ENCODE measurements at regions not wholly inside any gene's neighbourhood (a gene's known extent, or its start where the extent isn't known, plus 50 kb on each side); places are given as distances from the start of the nearest gene placed in this dataset.

DNA sequence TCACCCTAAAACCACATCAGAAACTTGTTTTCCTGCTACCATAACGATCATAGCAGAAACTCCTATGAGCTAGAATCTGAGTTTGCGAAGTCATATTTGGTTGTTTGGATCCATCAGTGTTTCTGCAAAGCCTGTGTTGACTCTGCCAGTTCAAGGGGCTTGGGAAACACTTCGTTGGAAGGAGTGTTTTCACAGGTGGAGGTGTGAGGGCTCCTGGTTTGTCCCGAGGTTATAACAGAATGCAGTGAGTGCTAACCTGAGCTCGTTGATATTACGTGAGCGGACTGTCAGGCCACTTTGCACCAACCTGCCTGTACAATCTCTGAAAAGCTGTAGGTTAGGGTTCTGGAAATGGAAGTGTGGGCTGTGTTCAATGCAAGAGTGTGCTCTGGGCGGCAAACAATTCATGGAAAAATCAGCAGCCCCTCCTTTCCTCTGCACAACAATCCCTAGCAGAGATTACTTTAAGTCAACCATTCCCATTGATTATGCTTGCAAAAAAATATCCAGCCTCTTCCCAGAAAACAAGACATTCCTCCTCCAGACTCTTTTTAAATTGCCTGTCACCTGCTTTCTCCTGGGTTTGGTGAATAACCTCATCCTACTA lies 622.0 kb downstream of the TYW1 start:
- DNase-seq (ENCODE audit: extremely low spot score, unreplicated experiment) = no peak
- no peak overlapping the region for H3K27ac Mint-ChIP-seq
- TF ChIP-seq, protein P1, sequence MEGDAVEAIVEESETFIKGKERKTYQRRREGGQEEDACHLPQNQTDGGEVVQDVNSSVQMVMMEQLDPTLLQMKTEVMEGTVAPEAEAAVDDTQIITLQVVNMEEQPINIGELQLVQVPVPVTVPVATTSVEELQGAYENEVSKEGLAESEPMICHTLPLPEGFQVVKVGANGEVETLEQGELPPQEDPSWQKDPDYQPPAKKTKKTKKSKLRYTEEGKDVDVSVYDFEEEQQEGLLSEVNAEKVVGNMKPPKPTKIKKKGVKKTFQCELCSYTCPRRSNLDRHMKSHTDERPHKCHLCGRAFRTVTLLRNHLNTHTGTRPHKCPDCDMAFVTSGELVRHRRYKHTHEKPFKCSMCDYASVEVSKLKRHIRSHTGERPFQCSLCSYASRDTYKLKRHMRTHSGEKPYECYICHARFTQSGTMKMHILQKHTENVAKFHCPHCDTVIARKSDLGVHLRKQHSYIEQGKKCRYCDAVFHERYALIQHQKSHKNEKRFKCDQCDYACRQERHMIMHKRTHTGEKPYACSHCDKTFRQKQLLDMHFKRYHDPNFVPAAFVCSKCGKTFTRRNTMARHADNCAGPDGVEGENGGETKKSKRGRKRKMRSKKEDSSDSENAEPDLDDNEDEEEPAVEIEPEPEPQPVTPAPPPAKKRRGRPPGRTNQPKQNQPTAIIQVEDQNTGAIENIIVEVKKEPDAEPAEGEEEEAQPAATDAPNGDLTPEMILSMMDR (conservative IDR thresholded peaks at IDR 0.05) = no peak
- peak overlapping the region; percentile 25 for H3K4me3 Mint-ChIP-seq
- H3K27me3 Mint-ChIP-seq = peaks cover 44% of the 10 kb centered on the region
- H3K36me3 Mint-ChIP-seq = no peaks in the 10 kb centered on the region
- peaks cover 36% of the 10 kb centered on the region for H3K4me1 Mint-ChIP-seq (ENCODE audit: unreplicated experiment)
- peaks cover 4% of the 10 kb centered on the region for H3K9me3 Mint-ChIP-seq

DNA sequence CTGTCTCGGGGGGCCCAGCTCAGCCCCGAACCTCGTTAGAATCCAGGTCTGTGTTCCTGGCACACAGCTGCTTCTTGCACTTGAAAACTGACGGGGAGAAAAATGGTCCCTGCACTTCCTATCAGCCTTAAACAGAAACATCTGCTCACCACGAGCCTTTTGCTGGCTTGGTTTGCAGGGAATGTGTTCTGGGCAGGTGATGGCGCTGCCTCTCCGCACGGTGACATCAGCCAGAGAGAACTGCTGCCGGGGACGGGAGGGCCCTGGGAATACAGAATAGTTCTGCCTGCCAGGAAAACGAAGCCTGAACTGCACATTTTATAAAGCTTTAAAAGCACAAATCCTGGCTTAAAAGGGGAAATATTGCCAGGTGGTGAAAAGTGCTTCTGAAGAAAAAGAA lies 622.5 kb downstream of the TYW1 start:
- H3K4me1 Mint-ChIP-seq (ENCODE audit: unreplicated experiment) = peaks cover 36% of the 10 kb centered on the region
- no peaks in the 10 kb centered on the region for H3K36me3 Mint-ChIP-seq
- H3K27ac Mint-ChIP-seq = no peak overlapping the region
- peaks cover 4% of the 10 kb centered on the region for H3K9me3 Mint-ChIP-seq
- DNase-seq (ENCODE audit: extremely low spot score, unreplicated experiment) = no peak
- peaks cover 49% of the 10 kb centered on the region for H3K27me3 Mint-ChIP-seq
- TF ChIP-seq, protein P1 (conservative IDR thresholded peaks at IDR 0.05) = peak; percentile 24
- peak overlapping the region; percentile 25 for H3K4me3 Mint-ChIP-seq

DNA sequence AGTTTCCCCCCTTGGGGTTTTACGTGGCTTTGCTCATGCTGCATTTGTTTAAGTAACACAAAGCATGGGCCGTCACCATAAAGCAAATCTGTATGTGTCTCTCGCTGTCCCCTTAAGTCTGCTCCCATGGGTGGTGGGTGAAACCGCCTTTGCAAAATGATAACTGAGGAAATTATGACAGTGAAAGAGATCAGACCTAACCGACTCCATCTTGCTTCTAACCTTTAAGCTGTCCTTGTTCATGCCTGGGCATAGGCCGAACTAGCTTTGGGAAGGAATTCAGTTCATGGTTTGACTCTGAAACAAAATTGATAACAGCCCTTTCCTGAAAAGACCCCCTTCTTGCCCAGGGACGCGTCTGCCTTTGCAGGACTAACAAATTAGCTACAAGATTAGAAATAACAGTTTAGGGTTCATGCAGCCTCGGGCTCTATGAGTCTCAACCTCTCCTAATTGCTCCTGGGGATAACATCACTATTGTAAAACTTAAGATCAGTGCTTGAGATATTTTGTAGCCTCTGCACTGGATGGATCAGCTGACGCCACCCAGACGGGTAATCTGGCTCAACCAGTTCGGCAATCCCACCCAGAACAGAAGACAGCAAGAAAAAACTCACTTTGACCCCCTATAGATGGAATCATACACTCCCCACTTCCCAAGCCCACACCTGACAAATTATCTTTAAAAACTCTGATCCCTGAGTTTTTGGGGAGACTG lies 623.7 kb downstream of the TYW1 start:
- peaks cover 39% of the 10 kb centered on the region for H3K4me1 Mint-ChIP-seq (ENCODE audit: unreplicated experiment)
- H3K9me3 Mint-ChIP-seq = no peaks in the 10 kb centered on the region
- TF ChIP-seq, protein P1 (conservative IDR thresholded peaks at IDR 0.05) = no peak
- H3K27ac Mint-ChIP-seq = peak overlapping the region; percentile 63
- H3K36me3 Mint-ChIP-seq = no peaks in the 10 kb centered on the region
- H3K4me3 Mint-ChIP-seq = peak overlapping the region; percentile 53
- H3K27me3 Mint-ChIP-seq = peaks cover 49% of the 10 kb centered on the region
- no peak for DNase-seq (ENCODE audit: extremely low spot score, unreplicated experiment)

DNA sequence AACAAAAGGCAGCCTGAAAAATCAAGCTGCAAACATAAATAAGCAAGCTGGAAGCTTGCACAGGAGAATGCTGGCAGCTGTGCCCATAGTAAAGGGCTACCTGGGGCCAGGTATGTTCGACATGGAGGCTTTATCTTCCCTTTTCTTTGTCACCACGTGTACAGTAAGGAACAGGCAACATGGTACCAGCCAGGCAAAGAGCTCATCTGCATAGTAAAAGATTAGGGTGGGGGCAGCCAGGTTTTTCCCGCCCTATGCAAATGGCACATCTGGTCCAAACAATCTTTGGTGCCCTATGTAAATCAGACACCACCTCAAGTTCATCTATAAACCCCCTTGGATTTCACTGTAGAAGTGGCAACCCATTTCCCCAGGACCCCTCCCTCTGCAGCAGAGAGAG lies 625.1 kb downstream of the TYW1 start:
- no peak for DNase-seq (ENCODE audit: extremely low spot score, unreplicated experiment)
- Mint-ChIP-seq H3K27ac (no peak overlapping the region), H3K27me3 (peaks cover 51% of the 10 kb centered on the region), H3K36me3 (no peaks in the 10 kb centered on the region), H3K4me3 (no peak overlapping the region), H3K9me3 (no peaks in the 10 kb centered on the region), H3K4me1 (ENCODE audit: unreplicated experiment) (peaks cover 39% of the 10 kb centered on the region)
- TF ChIP-seq, protein P1 (conservative IDR thresholded peaks at IDR 0.05) = no peak

DNA sequence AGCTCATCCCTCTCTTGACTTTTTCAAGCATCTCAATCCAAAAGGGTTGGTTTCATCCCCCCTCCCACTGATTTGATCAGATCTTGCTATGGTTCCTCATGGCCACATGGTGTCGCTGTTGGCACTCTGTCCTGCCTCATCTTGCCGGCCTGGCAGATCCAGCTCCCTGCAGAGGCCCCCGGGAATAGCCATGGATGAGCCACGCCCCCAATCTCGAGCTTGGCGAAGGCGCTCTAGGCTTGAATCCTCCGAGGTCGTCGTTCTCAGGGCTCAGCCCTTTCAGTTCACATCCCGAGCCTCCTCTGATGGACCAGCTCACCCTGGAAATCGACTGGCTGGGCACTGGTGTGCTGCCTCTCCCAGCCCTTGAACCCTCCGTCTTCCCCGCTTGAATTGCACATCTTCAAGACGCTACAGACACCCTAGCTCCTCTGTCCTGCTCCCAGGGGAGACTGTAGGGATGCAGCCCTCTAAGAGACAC lies 628.7 kb downstream of the TYW1 start:
- TF ChIP-seq, protein P1 (conservative IDR thresholded peaks at IDR 0.05) = peak; percentile 97
- Mint-ChIP-seq H3K4me1 (ENCODE audit: unreplicated experiment) (peaks cover 19% of the 10 kb centered on the region), H3K9me3 (no peaks in the 10 kb centered on the region), H3K27me3 (peaks cover 47% of the 10 kb centered on the region), H3K27ac (no peak overlapping the region), H3K4me3 (peak overlapping the region; percentile 48), H3K36me3 (no peaks in the 10 kb centered on the region)
- peak; percentile 84 for DNase-seq (ENCODE audit: extremely low spot score, unreplicated experiment)

Data from type B pancreatic cell (in vitro differentiated cells).